ENCODE measurements at regions not wholly inside any gene's neighbourhood (a gene's known extent, or its start where the extent isn't known, plus 50 kb on each side); places are given as distances from the start of the nearest gene placed in this dataset.

- Histone ChIP-seq H3K4me1 (no peaks in the 10 kb centered on the region), H3K4me3 (no peak overlapping the region), H3K27ac (no peak overlapping the region), H3K9me3 (no peaks in the 10 kb centered on the region), H3K36me3 (no peaks in the 10 kb centered on the region), H3K27me3 (no peaks in the 10 kb centered on the region)
- TF ChIP-seq CTCF (IDR thresholded peaks at IDR 0.05): no peak
- DNase-seq (ENCODE audit: low spot score in 2 of 2): no peak
- intact Hi-C loops (cut with DNase I): no loop called here
Measured at GRCh38 chr3:147497286-147497685, 88.1 kb downstream of the ZIC1 start.

- DNase-seq (ENCODE audit: low spot score in 2 of 2): no peak
- intact Hi-C loops (cut with DNase I): no loop called here
- Histone ChIP-seq H3K36me3 (no peaks in the 10 kb centered on the region), H3K4me3 (no peak overlapping the region), H3K27me3 (no peaks in the 10 kb centered on the region), H3K4me1 (no peaks in the 10 kb centered on the region), H3K9me3 (no peaks in the 10 kb centered on the region), H3K27ac (no peak overlapping the region)
- TF ChIP-seq CTCF (IDR thresholded peaks at IDR 0.05): no peak
Measured at GRCh38 chr3:147507638-147508286, 98.6 kb downstream of the ZIC1 start.

GRCh38 chr3:147509448-147509847, 100.3 kb downstream of the ZIC1 start:
- Histone ChIP-seq H3K27ac (no peak overlapping the region), H3K27me3 (no peaks in the 10 kb centered on the region), H3K9me3 (no peaks in the 10 kb centered on the region), H3K4me3 (no peak overlapping the region), H3K36me3 (no peaks in the 10 kb centered on the region), H3K4me1 (no peaks in the 10 kb centered on the region)
- TF ChIP-seq CTCF (IDR thresholded peaks at IDR 0.05): no peak
- intact Hi-C loops (cut with DNase I): no loop called here
- DNase-seq (ENCODE audit: low spot score in 2 of 2): no peak

GRCh38 chr3:147513785-147514184, 104.6 kb downstream of the ZIC1 start:
- intact Hi-C loops (cut with DNase I): no loop called here
- TF ChIP-seq CTCF (IDR thresholded peaks at IDR 0.05): no peak
- no peak overlapping the region for H3K27ac ChIP-seq
- DNase-seq (ENCODE audit: low spot score in 2 of 2): no peak
- H3K4me1 ChIP-seq: no peaks in the 10 kb centered on the region
- H3K4me3 ChIP-seq: no peak overlapping the region
- no peaks in the 10 kb centered on the region for H3K36me3 ChIP-seq
- no peaks in the 10 kb centered on the region for H3K27me3 ChIP-seq
- no peaks in the 10 kb centered on the region for H3K9me3 ChIP-seq

- Histone ChIP-seq H3K36me3 (no peaks in the 10 kb centered on the region), H3K4me3 (no peak overlapping the region), H3K27me3 (no peaks in the 10 kb centered on the region), H3K9me3 (no peaks in the 10 kb centered on the region), H3K4me1 (no peaks in the 10 kb centered on the region), H3K27ac (no peak overlapping the region)
- TF ChIP-seq CTCF (IDR thresholded peaks at IDR 0.05): no peak
- intact Hi-C loops (cut with DNase I): no loop called here
- DNase-seq (ENCODE audit: low spot score in 2 of 2): no peak
Measured at GRCh38 chr3:147514366-147515160, 105.4 kb downstream of the ZIC1 start.

Data from ascending aorta (tissue), 2 donors.